Gastroesophageal sphincter (tissue), 3 donors: ENCODE measurements at regions not wholly inside any gene's neighbourhood (a gene's known extent, or its start where the extent isn't known, plus 50 kb on each side); places are given as distances from the start of the nearest gene placed in this dataset.

Source experiments
- POLR2AphosphoS5 ChIP-seq: sonication (generic); formaldehyde crosslinking; IDR thresholded peaks from one replicate; pipeline ENCODE4 v1.6.1; 2017; ENCODE audit warnings: antibody characterized with exemption
- TF ChIP-seq, protein P1 (sequence below), 4 experiments: fragments of 200-600 bp in 2 of 4; fragments of 450-650 bp in 2 of 4; sonication (generic) in 1 of 4; IDR thresholded peaks; one replicate each; pipeline ENCODE4 v1.5.1; 2017 to 2019; ENCODE audit warnings: antibody characterized with exemption in 4 of 4, mild to moderate bottlenecking in 2 of 4, moderate library complexity in 2 of 4

DNA sequence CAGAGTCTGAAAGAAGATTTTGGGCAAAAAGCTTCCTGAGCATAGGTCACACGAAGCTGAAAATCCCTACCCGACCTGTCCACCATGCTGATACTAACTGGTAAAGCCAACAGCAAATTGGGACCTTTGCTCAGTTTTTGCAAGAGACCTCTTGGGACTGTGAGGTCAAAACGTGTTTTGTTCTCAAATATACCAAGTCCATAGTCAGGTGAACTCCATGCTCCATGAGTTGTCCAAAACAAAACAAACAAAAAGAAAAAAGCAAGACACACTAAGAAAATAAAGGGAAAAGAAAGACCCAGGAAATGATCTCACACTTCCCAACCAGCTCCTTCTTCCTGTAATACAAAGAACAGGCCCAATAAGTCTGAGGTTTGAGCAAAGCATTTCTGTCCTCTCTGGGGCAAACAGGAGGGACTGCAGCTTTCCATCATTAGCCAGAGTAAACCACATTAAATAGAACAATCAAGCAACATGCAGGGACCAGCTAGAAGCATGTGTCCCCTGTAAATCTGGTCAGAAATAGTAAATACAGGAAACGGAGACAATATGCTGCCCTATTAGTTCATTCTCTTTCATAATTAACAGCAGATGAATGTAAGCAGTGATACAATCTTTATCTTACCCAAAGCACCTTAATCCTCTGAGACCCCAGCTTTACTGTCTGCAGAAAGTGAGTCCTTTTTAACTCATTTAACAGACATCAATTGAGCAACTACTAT is 125.0 kb upstream of the LIPC start:
- TF ChIP-seq, protein P1, sequence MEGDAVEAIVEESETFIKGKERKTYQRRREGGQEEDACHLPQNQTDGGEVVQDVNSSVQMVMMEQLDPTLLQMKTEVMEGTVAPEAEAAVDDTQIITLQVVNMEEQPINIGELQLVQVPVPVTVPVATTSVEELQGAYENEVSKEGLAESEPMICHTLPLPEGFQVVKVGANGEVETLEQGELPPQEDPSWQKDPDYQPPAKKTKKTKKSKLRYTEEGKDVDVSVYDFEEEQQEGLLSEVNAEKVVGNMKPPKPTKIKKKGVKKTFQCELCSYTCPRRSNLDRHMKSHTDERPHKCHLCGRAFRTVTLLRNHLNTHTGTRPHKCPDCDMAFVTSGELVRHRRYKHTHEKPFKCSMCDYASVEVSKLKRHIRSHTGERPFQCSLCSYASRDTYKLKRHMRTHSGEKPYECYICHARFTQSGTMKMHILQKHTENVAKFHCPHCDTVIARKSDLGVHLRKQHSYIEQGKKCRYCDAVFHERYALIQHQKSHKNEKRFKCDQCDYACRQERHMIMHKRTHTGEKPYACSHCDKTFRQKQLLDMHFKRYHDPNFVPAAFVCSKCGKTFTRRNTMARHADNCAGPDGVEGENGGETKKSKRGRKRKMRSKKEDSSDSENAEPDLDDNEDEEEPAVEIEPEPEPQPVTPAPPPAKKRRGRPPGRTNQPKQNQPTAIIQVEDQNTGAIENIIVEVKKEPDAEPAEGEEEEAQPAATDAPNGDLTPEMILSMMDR (IDR thresholded peaks at IDR 0.05): no peak
- TF ChIP-seq POLR2AphosphoS5: no peak
